SK-N-SH (cell line): ENCODE measurements at regions not wholly inside any gene's neighbourhood (a gene's known extent, or its start where the extent isn't known, plus 50 kb on each side); places are given as distances from the start of the nearest gene placed in this dataset.
A peak's percentile ranks its signal among the peaks of the same experiment; 100 is the strongest.

ENCODE experiments used
- CTCF ChIA-PET: fragments of 300-600, 350-600 bp; formaldehyde crosslinking; extraction: SDS; loops from one replicate; lab custom pipeline; 2021; lab: Yijun Ruan, JAX
- POLR2A ChIA-PET: fragments of 350-600 bp; sonication (Branson Sonifier 250); formaldehyde crosslinking; extraction: SDS; loops from one replicate; lab custom pipeline; 2020; ENCODE audit warnings: antibody characterized with exemption, inconsistent platforms; lab: Yijun Ruan, JAX
- DNase-seq: peaks from one replicate; pipeline ENCODE4 v3.0.0; 2012
- H2AFZ ChIP-seq: fragments of 200-600 bp; sonication (generic); 2 replicates; pipeline ENCODE4 v1.8.1; 2016; ENCODE audit warnings: antibody characterized with exemption, mild to moderate bottlenecking, low read depth
- H3F3A ChIP-seq: fragments of 200-600 bp; sonication (generic); replicated peaks from 2 replicates; pipeline ENCODE3; 2016; ENCODE audit warnings: antibody characterized with exemption, mild to moderate bottlenecking; ENCODE audit not compliant: insufficient read depth
- H3K27ac ChIP-seq, 2 experiments: fragments of 200-500 bp in 1 of 2; fragments of 200-600 bp in 1 of 2; sonication (Bioruptor generic) in 1 of 2; sonication (generic), shearing (Covaris generic) in 1 of 2; 2 replicates each; pipeline versions ENCODE4 v1.5.1 to v1.6.1; 2014 to 2016; ENCODE audit warnings: low read depth in 2 of 2, inconsistent platforms in 1 of 2, low read length in 1 of 2, mild to moderate bottlenecking in 1 of 2, mixed read lengths in 1 of 2
- H3K27me3 ChIP-seq: fragments of 200-600 bp; sonication (generic), shearing (Covaris generic); 2 replicates; pipeline ENCODE4 v1.6.1; 2016; ENCODE audit warnings: mixed run types; ENCODE audit not compliant: insufficient read depth
- H3K36me3 ChIP-seq, 2 experiments: fragments of 200-500 bp in 1 of 2; fragments of 200-600 bp in 1 of 2; sonication (Bioruptor generic) in 1 of 2; sonication (generic) in 1 of 2; replicated peaks in 1 of 2; 2 replicates each; pipeline versions ENCODE3 to v1.5.1; 2014 to 2016; ENCODE audit warnings: low read length in 1 of 2, mild to moderate bottlenecking in 1 of 2; ENCODE audit not compliant: insufficient read depth in 2 of 2, control insufficient read depth in 1 of 2
- H3K4me1 ChIP-seq, 2 experiments: fragments of 200-500 bp in 1 of 2; fragments of 200-600 bp in 1 of 2; sonication (Bioruptor generic) in 1 of 2; sonication (generic), shearing (Covaris generic) in 1 of 2; 2 replicates each; pipeline versions ENCODE4 v1.5.1 to v1.6.1; 2014 to 2016; ENCODE audit warnings: low read depth in 1 of 2, low read length in 1 of 2, mixed run types in 1 of 2; ENCODE audit not compliant: insufficient read depth in 2 of 2, control insufficient read depth in 1 of 2
- H3K4me2 ChIP-seq: fragments of 200-600 bp; sonication (generic), shearing (Covaris generic); 2 replicates; pipeline ENCODE4 v1.6.1; 2017; ENCODE audit warnings: mixed run types
- H3K4me3 ChIP-seq, 2 experiments: fragments of 200-500 bp in 1 of 2; fragments of 200-600 bp in 1 of 2; sonication (Bioruptor generic) in 1 of 2; sonication (generic), shearing (Covaris generic) in 1 of 2; 2 replicates each; pipeline versions ENCODE4 v1.5.1 to v1.8.1; 2014 to 2016; ENCODE audit warnings: low read depth in 2 of 2, inconsistent platforms in 1 of 2, low read length in 1 of 2, mild to moderate bottlenecking in 1 of 2, mixed read lengths in 1 of 2, moderate library complexity in 1 of 2
- H3K79me2 ChIP-seq: fragments of 200-600 bp; sonication (generic); 2 replicates; pipeline ENCODE4 v1.8.1; 2017; ENCODE audit warnings: mild to moderate bottlenecking; ENCODE audit not compliant: insufficient read depth
- H3K9ac ChIP-seq: fragments of 200-600 bp; sonication (generic); 2 replicates; pipeline ENCODE4 v1.6.1; 2017; ENCODE audit warnings: mixed run types
- H3K9me2 ChIP-seq: fragments of 200-600 bp; sonication (generic); 2 replicates; pipeline ENCODE4 v1.6.1; 2017; ENCODE audit warnings: mixed run types
- H3K9me3 ChIP-seq: fragments of 200-600 bp; sonication (generic); 2 replicates; pipeline ENCODE4 v1.6.1; 2017; ENCODE audit warnings: mixed run types, mild to moderate bottlenecking, moderate library complexity
- H4K20me1 ChIP-seq: fragments of 200-600 bp; sonication (generic); 2 replicates; pipeline ENCODE4 v1.6.1; 2017; ENCODE audit warnings: mild to moderate bottlenecking, mixed run types; ENCODE audit not compliant: insufficient read depth
- CHD2 ChIP-seq: fragments of 150-350 bp; IDR thresholded peaks from 2 replicates; pipeline ENCODE4 v1.6.1; 2018; ENCODE audit warnings: low read length; ENCODE audit not compliant: partially characterized antibody
- CTCF ChIP-seq: fragments of 200-600 bp; sonication (generic); IDR thresholded peaks from 2 replicates; pipeline ENCODE4 v1.6.1; 2017; ENCODE audit warnings: antibody characterized with exemption, mild to moderate bottlenecking, moderate library complexity
- EZH2phosphoT487 ChIP-seq: fragments of 200-600 bp; sonication (generic); IDR thresholded peaks from 2 replicates; pipeline ENCODE4 v1.6.1; 2017; ENCODE audit warnings: low read depth, mixed run types, mild to moderate bottlenecking, antibody characterized with exemption, moderate library complexity, borderline replicate concordance
- FOSL2 ChIP-seq: IDR thresholded peaks from 2 replicates; pipeline ENCODE4 v1.4.0; 2012; ENCODE audit warnings: low read depth, mild to moderate bottlenecking, moderate library complexity, borderline replicate concordance
- FOXJ3 ChIP-seq: sonication (generic); formaldehyde crosslinking; IDR thresholded peaks from 2 replicates; pipeline ENCODE4 v1.5.1; 2020; ENCODE audit warnings: mild to moderate bottlenecking, missing genetic modification reagents
- GATA2 ChIP-seq: sonication (generic); formaldehyde crosslinking; IDR thresholded peaks from 2 replicates; pipeline ENCODE4 v1.5.0; 2020; ENCODE audit warnings: mild to moderate bottlenecking, missing genetic modification reagents
- NFIC ChIP-seq: IDR thresholded peaks from 2 replicates; pipeline ENCODE4 v1.4.0; 2012; ENCODE audit warnings: borderline replicate concordance
- NRF1 ChIP-seq: IDR thresholded peaks from 2 replicates; pipeline ENCODE4 v1.6.1; 2012; ENCODE audit warnings: low read depth, mild to moderate bottlenecking, low read length
- RAD21 ChIP-seq: IDR thresholded peaks from 2 replicates; pipeline ENCODE4 v1.6.1; 2012; ENCODE audit warnings: mild to moderate bottlenecking, low read length
- RCOR1 ChIP-seq: fragments of 150-350 bp; IDR thresholded peaks from 2 replicates; pipeline ENCODE4 v1.6.1; 2017; ENCODE audit warnings: antibody characterized with exemption, low read length
- RFX5 ChIP-seq: IDR thresholded peaks from 2 replicates; pipeline ENCODE4 v1.6.1; 2012; ENCODE audit warnings: mild to moderate bottlenecking, improper control_type of control experiment, low read length
- SMC3 ChIP-seq: IDR thresholded peaks from 2 replicates; pipeline ENCODE4 v1.6.1; 2012; ENCODE audit warnings: low read depth, low read length, improper control_type of control experiment
- TAF1 ChIP-seq: IDR thresholded peaks from 2 replicates; pipeline ENCODE4 v1.6.1; 2012; ENCODE audit warnings: low read depth, mild to moderate bottlenecking, low read length, moderate library complexity, borderline replicate concordance
- USF1 ChIP-seq: IDR thresholded peaks from 2 replicates; pipeline ENCODE4 v1.4.0; 2012; ENCODE audit warnings: low read depth, borderline replicate concordance
- YY1 ChIP-seq: IDR thresholded peaks from 2 replicates; pipeline ENCODE4 v1.4.0; 2012; ENCODE audit warnings: low read depth, mild to moderate bottlenecking
- ZBTB33 ChIP-seq: IDR thresholded peaks from 2 replicates; pipeline ENCODE4 v1.4.0; 2012; ENCODE audit warnings: low read depth, borderline replicate concordance
- WGBS: methylation state at CpG from one replicate; pipeline ENCODE4 v1.1.6; 2017; ENCODE audit warnings: low lambda C conversion rate; 5-methylcytosine and 5-hydroxymethylcytosine counted together
- TF ChIP-seq, protein P1 (sequence below): IDR thresholded peaks from 2 replicates; pipeline ENCODE4 v1.4.0; 2012; ENCODE audit warnings: low read depth

DNA sequence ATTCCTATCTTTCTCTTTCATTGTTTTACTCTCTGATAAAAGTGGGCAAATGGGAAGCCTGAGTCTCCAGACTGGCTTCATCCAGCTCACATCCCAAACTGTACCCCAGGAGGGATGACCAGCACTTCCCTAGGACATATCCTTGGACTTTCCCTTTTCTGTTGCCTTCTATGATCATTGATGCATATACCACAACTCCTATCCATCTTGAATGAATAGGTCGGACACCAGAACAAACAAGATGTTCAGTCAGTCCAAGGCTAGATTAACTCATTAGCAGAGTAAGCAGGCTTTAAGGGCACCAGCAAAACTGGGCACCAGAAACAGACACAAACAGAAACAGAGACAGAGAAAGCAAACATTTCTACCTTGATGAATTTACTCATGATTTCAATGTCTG is 159.1 kb upstream of the RGMB start:
- peak overlapping the region; percentile 27; the same call in 1 of the 2 replicates for H2AFZ ChIP-seq
- TF ChIP-seq CTCF (no peak), FOXJ3 (no peak), NRF1 (no peak), NFIC (no peak), EZH2phosphoT487 (no peak), FOSL2 (no peak), RCOR1 (no peak)
- TF ChIP-seq, protein P1, sequence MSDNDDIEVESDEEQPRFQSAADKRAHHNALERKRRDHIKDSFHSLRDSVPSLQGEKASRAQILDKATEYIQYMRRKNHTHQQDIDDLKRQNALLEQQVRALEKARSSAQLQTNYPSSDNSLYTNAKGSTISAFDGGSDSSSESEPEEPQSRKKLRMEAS = no peak
- no peak overlapping the region for H3K4me2 ChIP-seq
- no peaks in the 10 kb centered on the region for H3K9me3 ChIP-seq
- no peaks in the 10 kb centered on the region for H3K9me2 ChIP-seq
- no peaks in the 10 kb centered on the region for H3F3A ChIP-seq
- H3K4me3 ChIP-seq = no peak overlapping the region
- H3K4me1 ChIP-seq = no peaks in the 10 kb centered on the region
- ChIA-PET CTCF (interaction anchor here (1.5 to 1.7 kb wide), 2 partner anchors 13 to 157 kb away, joined by 3 read pairs; no protein-coding TSS in a partner anchor), POLR2A (no interaction called here)
- DNase-seq = no peak
- H3K27ac ChIP-seq = no peak overlapping the region
- no peaks in the 10 kb centered on the region for H3K36me3 ChIP-seq
- no peaks in the 10 kb centered on the region for H3K27me3 ChIP-seq
- no peak overlapping the region for H3K9ac ChIP-seq
- no peaks in the 10 kb centered on the region for H3K79me2 ChIP-seq
- 73% methylated on average over 1 of the region's 1 CpG for WGBS
- no peaks in the 10 kb centered on the region for H4K20me1 ChIP-seq

DNA sequence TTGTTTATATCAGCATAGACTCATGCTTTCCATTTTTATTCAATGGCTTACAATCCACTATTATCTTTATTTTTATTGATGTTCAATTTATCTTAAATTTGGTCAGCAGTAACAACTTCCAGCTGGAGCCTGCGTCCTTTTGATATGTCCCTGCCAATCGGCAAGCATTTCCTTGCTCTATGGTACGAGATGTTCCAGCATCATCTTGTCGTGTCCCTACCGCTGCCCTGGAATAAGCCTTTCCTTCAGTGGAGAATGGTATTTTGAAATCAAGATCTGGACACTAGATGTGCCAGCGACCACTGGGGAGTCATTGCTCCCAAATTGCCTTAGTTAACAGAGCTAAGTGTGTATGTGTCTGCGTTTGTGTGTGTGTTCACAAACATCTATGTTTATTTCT is 151.6 kb upstream of the RGMB start:
- no peak overlapping the region for H3K27ac ChIP-seq
- H3K9me2 ChIP-seq = no peaks in the 10 kb centered on the region
- H3K4me1 ChIP-seq = no peaks in the 10 kb centered on the region; a peak in 1 of 4 replicates
- H3K27me3 ChIP-seq = no peaks in the 10 kb centered on the region
- no peaks in the 10 kb centered on the region for H3K36me3 ChIP-seq
- H3K79me2 ChIP-seq = no peaks in the 10 kb centered on the region
- H3K9ac ChIP-seq = no peak overlapping the region
- WGBS = 78% methylated on average over 7 of the region's 7 CpGs
- H3F3A ChIP-seq = no peaks in the 10 kb centered on the region
- no peaks in the 10 kb centered on the region for H4K20me1 ChIP-seq
- no peaks in the 10 kb centered on the region for H3K9me3 ChIP-seq
- no peak overlapping the region for H3K4me3 ChIP-seq
- H2AFZ ChIP-seq = no peak overlapping the region
- no peak overlapping the region for H3K4me2 ChIP-seq
- POLR2A ChIA-PET = no interaction called here
- CTCF ChIA-PET = no interaction called here
- DNase-seq = no peak
- TF ChIP-seq GATA2 (CRISPR knock-in tag) (no peak), RAD21 (no peak), ZBTB33 (no peak), TAF1 (no peak), RFX5 (no peak), FOXJ3 (no peak), CTCF (no peak), SMC3 (no peak), NRF1 (no peak), YY1 (no peak), CHD2 (no peak), USF1 (no peak)
